ENCODE measurements at regions not wholly inside any gene's neighbourhood (a gene's known extent, or its start where the extent isn't known, plus 50 kb on each side); places are given as distances from the start of the nearest gene placed in this dataset.

DNA sequence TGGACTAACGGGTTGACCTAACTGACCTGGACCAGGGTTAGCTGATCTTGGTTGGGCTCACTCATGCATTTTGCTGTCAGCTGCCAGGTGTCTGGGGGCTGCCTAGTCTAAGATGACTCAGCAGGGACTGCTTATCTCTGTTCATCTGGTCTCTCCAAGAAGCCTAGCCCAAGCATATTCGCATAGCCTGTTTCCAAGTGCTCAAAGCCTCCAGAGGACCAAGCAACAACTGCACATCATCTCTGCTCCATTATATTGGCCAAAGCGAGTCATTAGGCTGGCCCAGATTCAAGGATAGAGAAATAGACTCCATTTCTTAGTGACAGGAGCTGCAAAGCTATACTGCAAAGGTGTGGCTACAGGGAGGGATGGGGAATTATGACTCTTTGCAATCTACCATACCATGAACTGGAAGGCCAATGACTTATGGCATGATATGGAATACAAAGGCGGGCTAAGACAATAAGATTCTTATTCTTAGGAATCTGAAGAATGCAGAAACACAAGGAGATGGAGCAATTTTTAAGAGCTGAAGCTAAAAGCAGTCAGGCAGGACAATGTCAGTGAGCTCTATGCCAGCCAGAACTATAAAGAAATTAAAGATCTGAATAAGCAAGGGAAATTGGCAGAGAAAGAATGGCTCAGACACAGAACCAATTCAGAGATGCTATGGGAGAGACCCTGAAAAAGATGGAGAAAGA, 194.6 kb upstream of the FSCB start:
- DNase-seq, result peak in 1 of 2 donors; percentile 25
- 49 to 63% (median 53%) methylated on average over 4 of the region's 4 CpGs for WGBS, 5 donors
- Histone ChIP-seq H3K27me3 (no peaks in the 10 kb centered on the region), H3K27ac (no peak overlapping the region), H3K4me1 (no peaks in the 10 kb centered on the region), H3K9me3 (peaks cover 0 to 27% (median 0%) of the 10 kb centered on the region in 4 donors), H3K4me3 (no peak overlapping the region), H3K36me3 (no peaks in the 10 kb centered on the region)
- no peak for TF ChIP-seq POLR2AphosphoS5 (IDR thresholded peaks at IDR 0.05)
- no peak for TF ChIP-seq POLR2A (IDR thresholded peaks at IDR 0.05)
- no peak for TF ChIP-seq EP300 (IDR thresholded peaks at IDR 0.05)
- TF ChIP-seq, protein P1, sequence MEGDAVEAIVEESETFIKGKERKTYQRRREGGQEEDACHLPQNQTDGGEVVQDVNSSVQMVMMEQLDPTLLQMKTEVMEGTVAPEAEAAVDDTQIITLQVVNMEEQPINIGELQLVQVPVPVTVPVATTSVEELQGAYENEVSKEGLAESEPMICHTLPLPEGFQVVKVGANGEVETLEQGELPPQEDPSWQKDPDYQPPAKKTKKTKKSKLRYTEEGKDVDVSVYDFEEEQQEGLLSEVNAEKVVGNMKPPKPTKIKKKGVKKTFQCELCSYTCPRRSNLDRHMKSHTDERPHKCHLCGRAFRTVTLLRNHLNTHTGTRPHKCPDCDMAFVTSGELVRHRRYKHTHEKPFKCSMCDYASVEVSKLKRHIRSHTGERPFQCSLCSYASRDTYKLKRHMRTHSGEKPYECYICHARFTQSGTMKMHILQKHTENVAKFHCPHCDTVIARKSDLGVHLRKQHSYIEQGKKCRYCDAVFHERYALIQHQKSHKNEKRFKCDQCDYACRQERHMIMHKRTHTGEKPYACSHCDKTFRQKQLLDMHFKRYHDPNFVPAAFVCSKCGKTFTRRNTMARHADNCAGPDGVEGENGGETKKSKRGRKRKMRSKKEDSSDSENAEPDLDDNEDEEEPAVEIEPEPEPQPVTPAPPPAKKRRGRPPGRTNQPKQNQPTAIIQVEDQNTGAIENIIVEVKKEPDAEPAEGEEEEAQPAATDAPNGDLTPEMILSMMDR (IDR thresholded peaks at IDR 0.05), result no peak
- intact Hi-C loops (cut with DNase I; ENCODE audit: low total_unique reads), result no loop called here

- no peak overlapping the region for H3K4me3 ChIP-seq
- peaks cover 0 to 27% (median 0%) of the 10 kb centered on the region in 4 donors for H3K9me3 ChIP-seq
- no peaks in the 10 kb centered on the region for H3K4me1 ChIP-seq
- H3K36me3 ChIP-seq, result no peaks in the 10 kb centered on the region
- no peaks in the 10 kb centered on the region for H3K27me3 ChIP-seq
- TF ChIP-seq EP300 (IDR thresholded peaks at IDR 0.05) (no peak), POLR2A (IDR thresholded peaks at IDR 0.05) (no peak), POLR2AphosphoS5 (IDR thresholded peaks at IDR 0.05) (no peak)
- TF ChIP-seq, protein P1 (IDR thresholded peaks at IDR 0.05), result no peak
- no peak for DNase-seq
- WGBS, 5 donors, result 59 to 89% (median 72%) methylated on average over 1 of the region's 1 CpG
- no peak overlapping the region for H3K27ac ChIP-seq
- intact Hi-C loops (cut with DNase I; ENCODE audit: low total_unique reads), result no loop called here
Observed at GRCh38 chr14:44700694-44701093, 193.6 kb upstream of the FSCB start.

DNA sequence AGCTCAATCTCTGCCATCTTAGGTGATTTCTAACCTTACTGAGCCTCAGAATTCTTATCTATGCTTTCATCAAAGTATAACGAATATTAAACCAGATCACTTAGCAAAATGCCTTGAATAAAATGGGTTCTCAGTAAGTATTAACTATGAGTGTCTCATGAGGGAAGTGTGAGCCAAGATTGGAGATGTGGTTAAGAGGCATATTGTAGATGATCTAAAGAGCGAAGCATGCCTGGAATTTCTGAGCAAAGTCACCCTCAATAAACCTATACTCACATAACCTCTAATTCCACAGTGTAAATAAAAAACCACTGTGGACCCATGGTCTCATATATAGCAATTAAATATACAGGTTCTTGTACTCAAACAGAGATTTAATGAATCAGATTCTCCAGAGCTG, 193.1 kb upstream of the FSCB start:
- H3K27me3 ChIP-seq, result no peaks in the 10 kb centered on the region
- WGBS, 5 donors, result 65 to 79% (median 74%) methylated on average over 2 of the region's 2 CpGs

GRCh38 chr14:44699391-44699790, 192.3 kb upstream of the FSCB start:
- no peak for DNase-seq
- intact Hi-C loops (cut with DNase I; ENCODE audit: low total_unique reads), result no loop called here
- 25 to 31% (median 29%) methylated on average over 2 of the region's 2 CpGs for WGBS, 5 donors
- no peaks in the 10 kb centered on the region for H3K4me1 ChIP-seq
- H3K27ac ChIP-seq, result no peak overlapping the region
- TF ChIP-seq POLR2A (IDR thresholded peaks at IDR 0.05) (no peak), EP300 (IDR thresholded peaks at IDR 0.05) (no peak), POLR2AphosphoS5 (IDR thresholded peaks at IDR 0.05) (no peak)
- TF ChIP-seq, protein P1 (IDR thresholded peaks at IDR 0.05), result no peak
- H3K27me3 ChIP-seq, result no peaks in the 10 kb centered on the region
- no peaks in the 10 kb centered on the region for H3K36me3 ChIP-seq
- peaks cover 0 to 27% (median 0%) of the 10 kb centered on the region in 4 donors for H3K9me3 ChIP-seq
- H3K4me3 ChIP-seq, result no peak overlapping the region

More for the DNA sequence above, 193.1 kb upstream of the FSCB start:
- Histone ChIP-seq H3K36me3 (no peaks in the 10 kb centered on the region), H3K4me1 (no peaks in the 10 kb centered on the region), H3K4me3 (no peak overlapping the region), H3K9me3 (peaks cover 0 to 27% (median 0%) of the 10 kb centered on the region in 4 donors), H3K27ac (no peak overlapping the region)
- TF ChIP-seq, protein P1 (IDR thresholded peaks at IDR 0.05), result no peak
- intact Hi-C loops (cut with DNase I; ENCODE audit: low total_unique reads), result no loop called here
- DNase-seq, result no peak
